SK-N-SH (cell line): ENCODE measurements at regions not wholly inside any gene's neighbourhood (a gene's known extent, or its start where the extent isn't known, plus 50 kb on each side); places are given as distances from the start of the nearest gene placed in this dataset.

Experiments
- CTCF ChIA-PET: fragments of 300-600, 350-600 bp; formaldehyde crosslinking; extraction: SDS; loops from one replicate; lab custom pipeline; 2021; lab: Yijun Ruan, JAX
- POLR2A ChIA-PET: fragments of 350-600 bp; sonication (Branson Sonifier 250); formaldehyde crosslinking; extraction: SDS; loops from one replicate; lab custom pipeline; 2020; ENCODE audit warnings: antibody characterized with exemption, inconsistent platforms; lab: Yijun Ruan, JAX
- DNase-seq: peaks from one replicate; pipeline ENCODE4 v3.0.0; 2012
- H2AFZ ChIP-seq: fragments of 200-600 bp; sonication (generic); 2 replicates; pipeline ENCODE4 v1.8.1; 2016; ENCODE audit warnings: antibody characterized with exemption, mild to moderate bottlenecking, low read depth
- H3F3A ChIP-seq: fragments of 200-600 bp; sonication (generic); replicated peaks from 2 replicates; pipeline ENCODE3; 2016; ENCODE audit warnings: antibody characterized with exemption, mild to moderate bottlenecking; ENCODE audit not compliant: insufficient read depth
- H3K27ac ChIP-seq, 2 experiments: fragments of 200-500 bp in 1 of 2; fragments of 200-600 bp in 1 of 2; sonication (Bioruptor generic) in 1 of 2; sonication (generic), shearing (Covaris generic) in 1 of 2; 2 replicates each; pipeline versions ENCODE4 v1.5.1 to v1.6.1; 2014 to 2016; ENCODE audit warnings: low read depth in 2 of 2, inconsistent platforms in 1 of 2, low read length in 1 of 2, mild to moderate bottlenecking in 1 of 2, mixed read lengths in 1 of 2
- H3K27me3 ChIP-seq: fragments of 200-600 bp; sonication (generic), shearing (Covaris generic); 2 replicates; pipeline ENCODE4 v1.6.1; 2016; ENCODE audit warnings: mixed run types; ENCODE audit not compliant: insufficient read depth
- H3K36me3 ChIP-seq, 2 experiments: fragments of 200-500 bp in 1 of 2; fragments of 200-600 bp in 1 of 2; sonication (Bioruptor generic) in 1 of 2; sonication (generic) in 1 of 2; replicated peaks in 1 of 2; 2 replicates each; pipeline versions ENCODE3 to v1.5.1; 2014 to 2016; ENCODE audit warnings: low read length in 1 of 2, mild to moderate bottlenecking in 1 of 2; ENCODE audit not compliant: insufficient read depth in 2 of 2, control insufficient read depth in 1 of 2
- H3K4me1 ChIP-seq, 2 experiments: fragments of 200-500 bp in 1 of 2; fragments of 200-600 bp in 1 of 2; sonication (Bioruptor generic) in 1 of 2; sonication (generic), shearing (Covaris generic) in 1 of 2; 2 replicates each; pipeline versions ENCODE4 v1.5.1 to v1.6.1; 2014 to 2016; ENCODE audit warnings: low read depth in 1 of 2, low read length in 1 of 2, mixed run types in 1 of 2; ENCODE audit not compliant: insufficient read depth in 2 of 2, control insufficient read depth in 1 of 2
- H3K4me2 ChIP-seq: fragments of 200-600 bp; sonication (generic), shearing (Covaris generic); 2 replicates; pipeline ENCODE4 v1.6.1; 2017; ENCODE audit warnings: mixed run types
- H3K4me3 ChIP-seq, 2 experiments: fragments of 200-500 bp in 1 of 2; fragments of 200-600 bp in 1 of 2; sonication (Bioruptor generic) in 1 of 2; sonication (generic), shearing (Covaris generic) in 1 of 2; 2 replicates each; pipeline versions ENCODE4 v1.5.1 to v1.8.1; 2014 to 2016; ENCODE audit warnings: low read depth in 2 of 2, inconsistent platforms in 1 of 2, low read length in 1 of 2, mild to moderate bottlenecking in 1 of 2, mixed read lengths in 1 of 2, moderate library complexity in 1 of 2
- H3K79me2 ChIP-seq: fragments of 200-600 bp; sonication (generic); 2 replicates; pipeline ENCODE4 v1.8.1; 2017; ENCODE audit warnings: mild to moderate bottlenecking; ENCODE audit not compliant: insufficient read depth
- H3K9ac ChIP-seq: fragments of 200-600 bp; sonication (generic); 2 replicates; pipeline ENCODE4 v1.6.1; 2017; ENCODE audit warnings: mixed run types
- H3K9me2 ChIP-seq: fragments of 200-600 bp; sonication (generic); 2 replicates; pipeline ENCODE4 v1.6.1; 2017; ENCODE audit warnings: mixed run types
- H3K9me3 ChIP-seq: fragments of 200-600 bp; sonication (generic); 2 replicates; pipeline ENCODE4 v1.6.1; 2017; ENCODE audit warnings: mixed run types, mild to moderate bottlenecking, moderate library complexity
- H4K20me1 ChIP-seq: fragments of 200-600 bp; sonication (generic); 2 replicates; pipeline ENCODE4 v1.6.1; 2017; ENCODE audit warnings: mild to moderate bottlenecking, mixed run types; ENCODE audit not compliant: insufficient read depth
- CTCF ChIP-seq: fragments of 200-600 bp; sonication (generic); IDR thresholded peaks from 2 replicates; pipeline ENCODE4 v1.6.1; 2017; ENCODE audit warnings: antibody characterized with exemption, mild to moderate bottlenecking, moderate library complexity
- ELF1 ChIP-seq: IDR thresholded peaks from 2 replicates; pipeline ENCODE4 v1.4.0; 2012
- FOSL2 ChIP-seq: IDR thresholded peaks from 2 replicates; pipeline ENCODE4 v1.4.0; 2012; ENCODE audit warnings: low read depth, mild to moderate bottlenecking, moderate library complexity, borderline replicate concordance
- GATA2 ChIP-seq: sonication (generic); formaldehyde crosslinking; IDR thresholded peaks from 2 replicates; pipeline ENCODE4 v1.5.0; 2020; ENCODE audit warnings: mild to moderate bottlenecking, missing genetic modification reagents
- MEF2A ChIP-seq: IDR thresholded peaks from 2 replicates; pipeline ENCODE4 v1.4.0; 2012; ENCODE audit warnings: low read depth, borderline replicate concordance
- NFIC ChIP-seq: IDR thresholded peaks from 2 replicates; pipeline ENCODE4 v1.4.0; 2012; ENCODE audit warnings: borderline replicate concordance
- PBX3 ChIP-seq: IDR thresholded peaks from 2 replicates; pipeline ENCODE4; 2012
- POLR2AphosphoS5 ChIP-seq: IDR thresholded peaks from 2 replicates; pipeline ENCODE4 v1.6.1; 2012; ENCODE audit warnings: low read depth, low read length
- REST ChIP-seq: IDR thresholded peaks from 2 replicates; pipeline ENCODE4 v1.6.1; 2012; ENCODE audit warnings: mild to moderate bottlenecking, low read depth, low read length, moderate library complexity
- RXRA ChIP-seq: IDR thresholded peaks from 2 replicates; pipeline ENCODE4 v1.4.0; 2012; ENCODE audit warnings: low read depth, mild to moderate bottlenecking, borderline replicate concordance
- SMC3 ChIP-seq: IDR thresholded peaks from 2 replicates; pipeline ENCODE4 v1.6.1; 2012; ENCODE audit warnings: low read depth, low read length, improper control_type of control experiment
- USF1 ChIP-seq: IDR thresholded peaks from 2 replicates; pipeline ENCODE4 v1.4.0; 2012; ENCODE audit warnings: low read depth, borderline replicate concordance
- WGBS: methylation state at CpG from one replicate; pipeline ENCODE4 v1.1.6; 2017; ENCODE audit warnings: low lambda C conversion rate; 5-methylcytosine and 5-hydroxymethylcytosine counted together

GRCh38 chr11:33540946-33541915 is 159.4 kb downstream of the C11orf91 start:
- Histone ChIP-seq H4K20me1 (no peaks in the 10 kb centered on the region), H3K36me3 (peaks cover 4 to 22% of the 10 kb centered on the region in 2 experiments), H3K4me3 (no peak overlapping the region), H3K27ac (no peak overlapping the region), H3F3A (peaks cover 18% of the 10 kb centered on the region), H3K9me3 (no peaks in the 10 kb centered on the region), H3K79me2 (peaks cover 91% of the 10 kb centered on the region), H2AFZ (no peak overlapping the region), H3K4me1 (peaks cover 0 to 19% of the 10 kb centered on the region in 2 experiments; a peak in 2 of 4 replicates), H3K9me2 (no peaks in the 10 kb centered on the region), H3K9ac (no peak overlapping the region), H3K27me3 (no peaks in the 10 kb centered on the region), H3K4me2 (no peak overlapping the region)
- POLR2A ChIA-PET = no interaction called here
- CTCF ChIA-PET = interaction anchor here (1.0 to 1.5 kb wide), 5 partner anchors 11 to 157 kb away, joined by 3 to 6 read pairs (median 4); no protein-coding TSS in a partner anchor
- 90% methylated on average over 11 of the region's 11 CpGs for WGBS
- DNase-seq = no peak
- TF ChIP-seq MEF2A = no peak

- Histone ChIP-seq H3K36me3 (peaks cover 4 to 20% of the 10 kb centered on the region in 2 experiments), H3K4me3 (no peak overlapping the region), H3K79me2 (peaks cover 98% of the 10 kb centered on the region), H2AFZ (no peak overlapping the region), H3K9me2 (no peaks in the 10 kb centered on the region), H3F3A (peaks cover 14% of the 10 kb centered on the region), H3K9me3 (no peaks in the 10 kb centered on the region), H3K27me3 (no peaks in the 10 kb centered on the region), H3K27ac (peak overlapping the region in 1 of 2 experiments; percentile 31; a peak in 1 of 4 replicates), H3K9ac (no peak overlapping the region), H4K20me1 (no peaks in the 10 kb centered on the region), H3K4me2 (no peak overlapping the region), H3K4me1 (peaks cover 0 to 13% of the 10 kb centered on the region in 2 experiments; a peak in 2 of 4 replicates)
- TF ChIP-seq MEF2A = no peak
- no peak for TF ChIP-seq RXRA
- no peak for TF ChIP-seq GATA2
- no peak for TF ChIP-seq ELF1
- TF ChIP-seq CTCF = no peak
- DNase-seq = no peak
- ChIA-PET CTCF (no interaction called here), POLR2A (no interaction called here)
Observed at GRCh38 chr11:33540427-33540826, 160.2 kb downstream of the C11orf91 start.

GRCh38 chr11:33539751-33540150 is 160.9 kb downstream of the C11orf91 start:
- Histone ChIP-seq H3K27ac (peak overlapping the region in 1 of 2 experiments; percentile 31; a peak in 1 of 4 replicates), H3K4me1 (peaks cover 0 to 6% of the 10 kb centered on the region in 2 experiments; a peak in 1 of 4 replicates), H3K36me3 (peaks cover 4 to 17% of the 10 kb centered on the region in 2 experiments), H3K9me2 (no peaks in the 10 kb centered on the region), H3K9me3 (no peaks in the 10 kb centered on the region), H2AFZ (no peak overlapping the region), H4K20me1 (no peaks in the 10 kb centered on the region), H3K4me2 (peak overlapping the region; percentile 16; the same call in 1 of the 2 replicates), H3K9ac (no peak overlapping the region), H3K79me2 (peaks cover 98% of the 10 kb centered on the region), H3K27me3 (no peaks in the 10 kb centered on the region), H3K4me3 (no peak overlapping the region), H3F3A (peaks cover 10% of the 10 kb centered on the region)
- ChIA-PET POLR2A (no interaction called here), CTCF (no interaction called here)
- no peak for DNase-seq
- 68% methylated on average over 3 of the region's 3 CpGs for WGBS
- TF ChIP-seq USF1 (no peak), NFIC (no peak), REST (no peak), RXRA (no peak), SMC3 (no peak), FOSL2 (no peak), PBX3 (no peak), POLR2AphosphoS5 (no peak)
